ENCODE measurements at regions not wholly inside any gene's neighbourhood (a gene's known extent, or its start where the extent isn't known, plus 50 kb on each side); places are given as distances from the start of the nearest gene placed in this dataset.
A peak's percentile ranks its signal among the peaks of the same experiment; 100 is the strongest.
"Not testable (repeated sequence)": the region's sequence is repeated elsewhere in the genome, so short reads cannot be mapped to it uniquely, and the experiment has no call there.

- not testable (repeated sequence) for DNase-seq
Measured at GRCh38 chr12:54799966-54800365, 54.4 kb upstream of the MUCL1 start.

- DNase-seq, result no peak
Measured at GRCh38 chr12:54798651-54799050, 55.7 kb upstream of the MUCL1 start.

- no peak for DNase-seq
Measured at GRCh38 chr12:54796991-54797390, 57.3 kb upstream of the MUCL1 start.

DNA sequence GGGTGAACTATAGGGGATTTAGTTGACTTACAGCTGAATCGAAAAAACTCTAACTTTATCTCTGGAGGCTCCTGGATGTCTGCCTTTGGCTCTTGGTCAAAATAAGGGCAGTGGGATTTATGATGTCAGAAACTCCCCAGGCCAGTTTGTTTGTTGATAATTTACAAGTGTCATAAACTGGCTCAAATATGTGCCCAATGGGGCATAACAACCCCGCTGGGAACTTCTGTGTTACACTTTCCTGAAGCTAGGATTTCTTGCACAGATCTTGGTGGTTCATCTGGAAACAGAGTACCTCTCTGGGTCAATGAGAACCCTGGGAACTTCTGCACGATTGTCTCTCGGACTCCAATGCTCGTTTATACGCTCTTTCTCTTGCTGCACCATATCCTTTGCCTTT is 58.7 kb upstream of the MUCL1 start:
- DNase-seq, result no peak

GRCh38 chr12:54786081-54786480 is 68.2 kb upstream of the MUCL1 start:
- DNase-seq, result no peak

DNA sequence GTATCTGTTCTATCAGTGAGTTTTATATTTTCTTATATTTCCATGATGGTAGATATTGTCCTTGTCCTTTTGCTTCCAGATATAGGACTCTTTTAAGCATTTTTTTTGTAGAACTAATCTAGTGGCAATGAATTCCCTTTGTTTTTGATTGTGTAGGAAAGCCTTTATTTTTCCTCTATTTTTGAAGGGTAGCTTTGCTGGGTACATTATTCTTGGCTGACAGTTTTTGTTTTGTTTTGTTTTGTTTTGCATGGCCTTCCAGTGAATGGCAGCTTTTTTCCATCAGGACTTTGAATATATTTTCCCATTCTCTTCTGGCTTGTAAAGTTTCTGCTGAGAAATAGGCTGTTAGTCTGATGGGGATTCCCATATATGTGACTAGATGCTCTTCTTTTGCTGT is 70.2 kb upstream of the MUCL1 start:
- DNase-seq, result no peak

DNA sequence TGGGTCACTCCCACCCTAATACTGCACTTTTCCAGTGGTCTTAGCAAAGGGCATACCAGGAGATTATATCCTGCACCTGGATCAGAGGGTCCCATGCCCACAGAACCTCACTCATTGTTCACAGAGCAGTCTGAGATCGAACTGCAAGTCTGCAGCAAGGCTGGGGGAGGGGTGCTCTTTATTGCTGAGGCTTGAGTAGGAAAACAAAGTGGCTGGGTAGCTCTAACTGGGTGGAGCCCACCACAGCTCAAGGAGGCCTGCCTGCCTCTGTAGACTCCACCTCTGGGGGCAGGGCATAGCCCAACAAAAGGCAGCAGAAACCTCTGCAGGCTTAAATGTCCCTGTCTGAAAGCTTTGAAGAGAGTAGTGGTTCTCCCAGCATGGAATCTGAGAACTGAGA is 77.3 kb upstream of the MUCL1 start:
- DNase-seq, result not testable (repeated sequence)

DNA sequence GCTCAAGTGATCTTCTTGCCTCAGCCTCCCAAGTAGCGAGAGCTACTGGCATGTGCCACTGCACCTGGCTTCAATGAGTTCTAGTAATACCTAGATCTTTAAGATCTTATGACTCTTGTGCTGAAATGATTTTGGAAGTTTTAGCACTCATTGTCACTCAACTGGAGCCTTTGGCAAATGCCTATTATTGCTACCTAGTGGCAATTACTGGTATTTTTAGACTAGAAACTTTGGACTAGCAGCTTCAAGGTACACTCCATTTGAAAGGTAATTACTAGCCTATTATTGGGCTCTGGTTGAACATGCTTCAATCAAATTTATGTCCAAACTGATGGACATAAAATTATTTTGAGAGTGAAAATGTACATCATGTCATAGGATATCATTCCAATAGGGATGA is 80.7 kb upstream of the MUCL1 start:
- no peak for DNase-seq

DNA sequence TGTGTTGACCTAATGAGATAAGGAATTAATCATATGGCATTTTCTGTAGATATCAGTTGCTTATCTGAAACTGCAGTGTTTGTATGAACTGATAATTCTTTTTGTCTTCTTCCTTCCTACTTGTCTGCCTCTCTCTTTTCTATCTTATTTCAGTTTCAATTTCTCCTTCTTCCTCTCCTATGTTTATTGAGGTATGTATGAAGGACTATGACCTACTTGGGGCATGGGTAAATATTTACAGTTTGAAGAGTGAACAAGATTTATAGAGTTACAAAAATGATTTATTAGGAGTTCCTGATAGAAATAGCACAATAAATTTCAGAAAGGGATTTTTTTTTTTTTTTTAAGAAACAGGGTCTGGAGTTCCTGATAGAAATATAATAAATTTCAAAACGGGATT is 88.7 kb upstream of the MUCL1 start:
- no peak for DNase-seq

DNA sequence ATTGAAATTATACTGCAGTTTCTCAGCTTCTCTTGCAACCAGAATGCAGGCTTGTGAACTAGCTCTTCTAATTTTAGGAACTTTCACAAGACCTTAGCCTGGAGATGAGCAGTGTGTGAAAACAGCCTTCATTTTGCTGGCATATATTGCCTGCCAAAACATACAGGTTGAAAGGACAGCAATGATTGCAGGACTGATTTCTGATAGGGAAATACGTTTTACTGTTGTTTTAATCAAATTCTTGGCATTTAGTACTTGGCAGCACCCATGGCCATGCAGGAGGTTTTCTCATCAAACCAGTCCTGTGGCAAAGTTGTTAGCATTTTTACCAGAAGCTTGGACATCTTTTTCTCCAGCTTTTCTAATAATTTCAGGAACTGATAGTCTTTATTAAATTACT is 91.9 kb upstream of the MUCL1 start:
- DNase-seq, result no peak

DNA sequence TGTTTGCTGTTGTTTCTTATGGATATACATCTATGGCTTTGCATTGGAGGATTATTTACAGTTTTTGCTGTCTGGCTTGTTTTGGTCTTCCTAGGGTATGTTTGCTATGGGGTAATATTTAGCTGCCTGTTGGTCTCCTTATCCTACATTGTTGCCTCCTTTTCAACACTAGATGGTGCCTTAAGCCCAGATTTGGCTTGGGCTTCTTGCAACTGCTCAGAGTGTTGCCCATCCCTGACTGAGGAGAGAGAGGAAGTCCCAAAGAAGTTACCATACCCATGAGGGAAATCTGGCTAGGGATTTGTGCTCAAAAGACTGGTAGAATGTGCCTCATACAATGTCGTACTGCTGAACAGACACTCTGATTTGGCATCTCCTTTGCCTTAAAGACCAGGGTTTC is 94.6 kb upstream of the MUCL1 start:
- DNase-seq, result peak; percentile 38

GRCh38 chr12:54751493-54751892 is 102.8 kb upstream of the MUCL1 start:
- no peak for DNase-seq

DNA sequence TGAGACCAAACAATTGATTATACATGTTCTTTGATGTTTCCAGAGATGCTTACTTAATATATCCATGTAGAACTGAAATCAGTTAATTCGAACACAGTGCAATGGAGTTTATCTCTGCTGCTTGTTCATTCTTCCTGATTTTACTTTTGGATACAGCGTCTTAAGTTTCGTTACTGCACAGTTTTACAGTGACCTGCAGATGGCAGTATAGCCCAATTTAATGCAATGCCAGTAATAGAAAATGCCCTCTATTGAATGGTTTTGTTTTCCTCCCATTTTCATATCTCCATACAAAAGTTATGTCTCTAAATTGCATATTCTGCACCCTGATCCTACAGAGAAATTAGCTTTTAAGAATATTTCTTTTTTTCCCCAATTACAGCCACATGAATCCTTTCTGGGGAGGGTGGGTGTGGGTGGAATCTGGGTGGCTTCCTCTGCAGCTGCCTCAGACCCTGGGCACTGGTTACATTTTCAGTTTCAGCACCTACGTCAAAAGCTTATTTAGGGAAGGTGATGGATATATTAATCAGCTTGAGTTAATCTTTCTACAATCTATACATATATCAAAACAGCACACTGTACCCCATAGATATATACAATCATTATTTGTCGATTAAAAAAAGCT is 101.1 kb upstream of the DCD start:
- peak; percentile 48 for DNase-seq

- no peak for DNase-seq
Measured at GRCh38 chr12:54744590-54744989, 96.4 kb upstream of the DCD start.

DNA sequence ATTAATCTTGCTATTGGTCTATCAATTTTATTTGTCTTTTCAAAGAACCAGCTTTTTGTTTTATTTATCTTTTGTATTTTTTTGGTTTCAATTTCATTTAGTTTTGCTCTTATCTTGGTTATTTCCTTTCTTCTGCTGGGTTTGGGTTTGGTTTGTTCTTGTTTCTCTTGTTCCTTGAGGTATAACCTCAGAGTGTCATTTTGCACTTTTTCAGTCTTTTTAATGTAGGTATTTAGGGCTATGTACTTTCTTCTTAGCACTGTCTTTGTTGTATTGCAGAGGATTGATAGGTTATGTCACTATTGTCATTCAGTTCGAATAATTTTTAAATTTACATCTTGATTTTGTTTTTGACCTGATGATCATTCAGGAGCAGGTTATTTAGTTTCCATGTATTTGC is 92.7 kb upstream of the DCD start:
- DNase-seq, result no peak

DNA sequence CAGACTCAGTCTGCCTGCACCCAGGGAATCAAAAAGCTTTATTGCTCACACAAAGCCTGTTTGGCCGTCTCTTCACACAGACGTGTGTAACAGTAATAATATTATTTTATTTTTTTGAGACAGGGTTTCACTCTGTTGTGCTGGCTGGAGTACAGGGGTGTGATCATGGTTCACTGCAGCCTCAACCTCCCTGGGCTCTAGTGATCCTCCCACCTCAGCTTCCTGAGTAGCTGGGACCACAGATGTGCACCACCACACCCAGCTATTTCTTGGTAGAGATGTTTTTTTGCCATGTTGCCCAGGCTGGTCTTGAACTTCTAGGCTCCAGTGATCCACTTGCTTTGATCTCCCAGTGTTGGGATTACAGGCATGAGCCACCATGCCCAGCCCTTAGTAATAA is 88.4 kb upstream of the DCD start:
- no peak for DNase-seq

- DNase-seq, result no peak
Measured at GRCh38 chr12:54734196-54734950, 86.2 kb upstream of the DCD start.

DNA sequence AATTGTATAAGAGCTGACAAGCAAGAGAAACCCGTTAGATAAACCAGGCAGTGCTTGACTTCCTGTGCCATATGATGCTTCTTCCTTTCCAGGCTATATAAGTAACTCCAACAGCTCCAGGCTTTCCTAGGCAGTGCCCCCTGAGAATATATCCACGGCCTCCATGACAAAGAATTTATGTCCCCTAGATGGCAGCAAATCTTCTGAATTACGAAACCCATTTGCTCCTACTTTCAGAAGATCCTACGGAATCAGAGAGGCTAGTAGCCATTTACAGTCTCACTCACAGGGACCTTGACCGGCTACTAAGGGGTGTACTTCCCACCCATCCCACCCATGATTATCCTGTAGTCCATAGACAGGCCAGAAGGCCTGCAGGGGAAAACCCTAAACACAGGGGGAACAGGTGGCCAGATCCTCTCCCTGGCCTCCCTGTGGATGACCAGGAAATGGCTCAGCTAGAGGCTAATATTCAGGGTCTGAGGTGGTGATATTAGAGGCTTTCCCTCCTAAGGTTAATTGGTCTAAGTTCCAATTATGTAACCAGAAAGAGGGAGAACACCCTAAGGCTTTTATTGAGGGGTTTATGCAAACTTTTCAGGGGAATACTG is 77.2 kb upstream of the DCD start:
- peak; percentile 25 for DNase-seq

DNA sequence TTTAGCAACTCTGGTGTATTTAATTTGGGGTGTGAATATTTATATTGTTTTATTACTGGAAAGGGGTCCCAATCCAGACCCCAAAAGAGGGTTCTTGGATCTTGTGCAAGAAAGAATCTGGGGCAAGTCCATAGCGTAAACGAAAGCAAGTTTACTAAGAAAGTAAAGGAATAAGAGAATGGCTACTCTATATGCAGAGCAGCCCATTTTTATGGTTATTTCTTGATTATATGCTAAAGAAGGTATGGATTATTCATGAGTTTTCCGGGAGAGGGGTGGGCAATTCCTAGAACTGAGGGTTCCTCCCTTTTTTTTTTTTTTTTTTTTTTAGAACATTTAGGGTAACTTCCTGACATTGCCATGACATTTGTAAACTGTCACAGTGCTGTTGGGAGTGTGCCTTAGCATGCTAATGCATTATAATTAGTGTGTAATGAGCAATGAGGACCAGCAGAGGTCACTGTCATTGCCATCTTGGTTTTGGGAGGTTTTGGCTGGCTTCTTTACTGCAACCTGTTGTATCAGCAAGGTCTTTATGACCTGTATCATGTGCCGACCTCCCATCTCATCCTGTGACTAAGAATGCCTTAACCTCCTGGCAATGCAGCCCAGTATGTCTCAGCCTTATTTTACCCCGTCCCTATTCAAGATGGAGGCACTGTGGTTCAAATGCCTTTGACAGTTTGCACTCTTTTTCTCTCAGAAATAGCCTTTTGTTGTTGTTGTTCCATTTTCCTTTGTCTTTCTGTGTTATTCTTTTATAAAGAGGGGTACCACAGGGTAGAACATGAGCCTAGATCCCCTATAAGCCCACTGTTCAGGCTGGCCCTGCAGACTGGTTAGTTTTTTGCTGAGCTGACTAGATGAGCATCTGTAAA is 75.5 kb upstream of the DCD start:
- peak; percentile 16 for DNase-seq

DNA sequence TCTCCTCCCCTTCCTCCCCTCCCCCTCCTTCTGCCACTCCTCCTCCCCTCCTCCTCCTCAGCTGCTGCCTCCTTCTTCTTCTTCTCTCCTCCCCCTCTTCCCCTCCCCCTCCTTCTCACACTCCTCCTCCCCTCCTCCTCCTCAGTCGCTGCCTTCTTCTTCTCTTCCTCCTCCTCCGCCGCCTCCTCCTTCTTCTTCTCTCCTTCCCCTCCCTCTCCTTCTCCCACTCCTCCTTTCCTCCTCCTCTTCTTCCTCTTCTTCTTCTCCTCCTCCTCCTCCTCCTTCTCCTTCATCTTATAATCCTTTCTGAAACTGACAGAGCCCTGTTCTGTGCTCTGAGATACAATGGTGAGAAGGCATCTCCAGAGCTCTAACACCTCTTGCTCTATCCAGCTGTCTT is 73.1 kb upstream of the DCD start:
- DNase-seq, result no peak

GRCh38 chr12:54719691-54720090 is 71.5 kb upstream of the DCD start:
- no peak for DNase-seq

GRCh38 chr12:54716261-54716660 is 68.1 kb upstream of the DCD start:
- DNase-seq, result no peak

GRCh38 chr12:54713876-54714275 is 65.7 kb upstream of the DCD start:
- DNase-seq, result not testable (repeated sequence)

Data from NCI-H1092 (cell line).